ENCODE measurements at regions not wholly inside any gene's neighbourhood (a gene's known extent, or its start where the extent isn't known, plus 50 kb on each side); places are given as distances from the start of the nearest gene placed in this dataset.

GRCh38 chr13:107133950-107134349 lies 566.0 kb upstream of the ARGLU1 start:
- H3K36me3 ChIP-seq (ENCODE audit: insufficient read depth, low read length) = no peaks in the 10 kb centered on the region
- H4K20me1 ChIP-seq (ENCODE audit: insufficient read depth, low read length, poor library complexity, severe bottlenecking) = no peaks in the 10 kb centered on the region
- TF ChIP-seq EZH2phosphoT487 (IDR thresholded peaks at IDR 0.05; ENCODE audit: borderline replicate concordance) (no peak), CTCF (conservative IDR thresholded peaks at IDR 0.05; ENCODE audit: low read length) (no peak)
- H3K9me2 ChIP-seq (replicated peaks; ENCODE audit: low read depth, low read length) = no peaks in the 10 kb centered on the region
- H3K9me3 ChIP-seq (ENCODE audit: insufficient read depth, low read depth, low read length) = no peaks in the 10 kb centered on the region
- no peak overlapping the region for H3K4me2 ChIP-seq (ENCODE audit: low read depth, low read length, poor library complexity, severe bottlenecking)
- no peak overlapping the region for H3K9ac ChIP-seq (ENCODE audit: low read depth, low read length, poor library complexity, severe bottlenecking)
- H3K79me2 ChIP-seq (ENCODE audit: insufficient read depth, low read length) = no peaks in the 10 kb centered on the region
- no peaks in the 10 kb centered on the region for H3K27me3 ChIP-seq (ENCODE audit: insufficient read depth, low read length, poor library complexity, severe bottlenecking)
- no peaks in the 10 kb centered on the region for H3K4me1 ChIP-seq (ENCODE audit: insufficient read depth, low read length, poor library complexity, severe bottlenecking)
- H2AFZ ChIP-seq (ENCODE audit: low read length) = no peak overlapping the region
- no peaks in the 10 kb centered on the region for H3F3A ChIP-seq (ENCODE audit: low read depth)
- H3K4me3 ChIP-seq (ENCODE audit: low read length, poor library complexity, severe bottlenecking) = no peak overlapping the region

- no peak overlapping the region for H3K4me3 ChIP-seq (ENCODE audit: low read length, poor library complexity, severe bottlenecking)
- H3K4me1 ChIP-seq (ENCODE audit: insufficient read depth, low read length, poor library complexity, severe bottlenecking) = no peaks in the 10 kb centered on the region
- H3K4me2 ChIP-seq (ENCODE audit: low read depth, low read length, poor library complexity, severe bottlenecking) = no peak overlapping the region
- TF ChIP-seq EZH2phosphoT487 (IDR thresholded peaks at IDR 0.05; ENCODE audit: borderline replicate concordance) (no peak), CTCF (conservative IDR thresholded peaks at IDR 0.05; ENCODE audit: low read length) (no peak)
- no peaks in the 10 kb centered on the region for H3K36me3 ChIP-seq (ENCODE audit: insufficient read depth, low read length)
- H3F3A ChIP-seq (ENCODE audit: low read depth) = no peaks in the 10 kb centered on the region
- H2AFZ ChIP-seq (ENCODE audit: low read length) = no peak overlapping the region
- no peaks in the 10 kb centered on the region for H4K20me1 ChIP-seq (ENCODE audit: insufficient read depth, low read length, poor library complexity, severe bottlenecking)
- no peaks in the 10 kb centered on the region for H3K79me2 ChIP-seq (ENCODE audit: insufficient read depth, low read length)
- no peaks in the 10 kb centered on the region for H3K9me2 ChIP-seq (replicated peaks; ENCODE audit: low read depth, low read length)
- no peaks in the 10 kb centered on the region for H3K27me3 ChIP-seq (ENCODE audit: insufficient read depth, low read length, poor library complexity, severe bottlenecking)
- no peaks in the 10 kb centered on the region for H3K9me3 ChIP-seq (ENCODE audit: insufficient read depth, low read depth, low read length)
- H3K9ac ChIP-seq (ENCODE audit: low read depth, low read length, poor library complexity, severe bottlenecking) = no peak overlapping the region
Measured at GRCh38 chr13:107130566-107130965, 562.6 kb upstream of the ARGLU1 start.

- H2AFZ ChIP-seq (ENCODE audit: low read length) = no peak overlapping the region
- H4K20me1 ChIP-seq (ENCODE audit: insufficient read depth, low read length, poor library complexity, severe bottlenecking) = no peaks in the 10 kb centered on the region
- H3K4me1 ChIP-seq (ENCODE audit: insufficient read depth, low read length, poor library complexity, severe bottlenecking) = no peaks in the 10 kb centered on the region
Measured at GRCh38 chr13:107124730-107125129, 556.8 kb upstream of the ARGLU1 start.

More at GRCh38 chr13:107124730-107125129, 556.8 kb upstream of the ARGLU1 start:
- Histone ChIP-seq H3K9me2 (replicated peaks; ENCODE audit: low read depth, low read length) (no peaks in the 10 kb centered on the region), H3F3A (ENCODE audit: low read depth) (no peaks in the 10 kb centered on the region), H3K4me2 (ENCODE audit: low read depth, low read length, poor library complexity, severe bottlenecking) (no peak overlapping the region), H3K4me3 (ENCODE audit: low read length, poor library complexity, severe bottlenecking) (no peak overlapping the region), H3K9ac (ENCODE audit: low read depth, low read length, poor library complexity, severe bottlenecking) (no peak overlapping the region), H3K79me2 (ENCODE audit: insufficient read depth, low read length) (no peaks in the 10 kb centered on the region), H3K9me3 (ENCODE audit: insufficient read depth, low read depth, low read length) (no peaks in the 10 kb centered on the region), H3K36me3 (ENCODE audit: insufficient read depth, low read length) (no peaks in the 10 kb centered on the region), H3K27me3 (ENCODE audit: insufficient read depth, low read length, poor library complexity, severe bottlenecking) (no peaks in the 10 kb centered on the region)
- TF ChIP-seq CTCF (conservative IDR thresholded peaks at IDR 0.05; ENCODE audit: low read length) = no peak
- TF ChIP-seq EZH2phosphoT487 (IDR thresholded peaks at IDR 0.05; ENCODE audit: borderline replicate concordance) = no peak
